Liver (tissue), 8 donors: ENCODE measurements at regions not wholly inside any gene's neighbourhood (a gene's known extent, or its start where the extent isn't known, plus 50 kb on each side); places are given as distances from the start of the nearest gene placed in this dataset.

ENCODE experiments used
- DNase-seq: peaks from one replicate; pipeline ENCODE4 v3.0.0-alpha.2; 2017; ENCODE audit warnings: low spot score
- H3K27ac ChIP-seq, 2 donors: one replicate each; pipeline ENCODE4 v1.7.0; 2013; ENCODE audit warnings: inconsistent platforms in 2 of 2, low read length in 2 of 2, control low read depth in 1 of 2, low read depth in 1 of 2, mild to moderate bottlenecking in 1 of 2
- H3K27me3 ChIP-seq, 4 donors: one replicate each; pipeline versions ENCODE4 v1.6.1 to v1.7.0; 2013; ENCODE audit warnings: low read length in 3 of 4, inconsistent platforms in 1 of 4, mild to moderate bottlenecking in 1 of 4, moderate library complexity in 1 of 4; ENCODE audit not compliant: control insufficient read depth in 4 of 4, insufficient read depth in 4 of 4
- H3K36me3 ChIP-seq, 4 donors: one replicate each; pipeline versions ENCODE4 v1.6.1 to v1.7.0; 2013; ENCODE audit warnings: low read length in 3 of 4, mild to moderate bottlenecking in 3 of 4, low read depth in 1 of 4, moderate library complexity in 1 of 4; ENCODE audit not compliant: control insufficient read depth in 4 of 4, insufficient read depth in 3 of 4
- H3K4me1 ChIP-seq, 4 donors: one replicate each; pipeline versions ENCODE4 v1.6.1 to v1.7.0; 2013; ENCODE audit warnings: low read length in 3 of 4, mild to moderate bottlenecking in 3 of 4, moderate library complexity in 1 of 4; ENCODE audit not compliant: control insufficient read depth in 4 of 4, insufficient read depth in 4 of 4
- H3K4me3 ChIP-seq, 3 donors: one replicate each; pipeline versions ENCODE4 v1.6.1 to v1.7.0; 2013; ENCODE audit warnings: low read length in 3 of 3, control low read depth in 1 of 3, low read depth in 1 of 3, mild to moderate bottlenecking in 1 of 3
- H3K9ac ChIP-seq, 2 donors: one replicate each; pipeline ENCODE4 v1.7.0; 2013; ENCODE audit warnings: low read length in 2 of 2, mild to moderate bottlenecking in 2 of 2, moderate library complexity in 2 of 2, control low read depth in 1 of 2, low read depth in 1 of 2
- H3K9me3 ChIP-seq, 4 donors: one replicate each; pipeline versions ENCODE4 v1.6.1 to v1.7.0; 2013; ENCODE audit warnings: low read length in 3 of 4; ENCODE audit not compliant: control insufficient read depth in 4 of 4
- EGR1 ChIP-seq, 2 donors: IDR thresholded peaks; 2 replicates each; pipeline ENCODE4 v1.6.1; 2016 to 2018; ENCODE audit warnings: antibody characterized with exemption in 2 of 2, low read depth in 2 of 2
- FOXA1 ChIP-seq: IDR thresholded peaks from 2 replicates; pipeline ENCODE4 v1.6.1; 2016; ENCODE audit warnings: antibody characterized with exemption
- FOXA2 ChIP-seq: IDR thresholded peaks from 2 replicates; pipeline ENCODE4 v1.6.1; 2016; ENCODE audit warnings: antibody characterized with exemption
- GABPA ChIP-seq, 2 donors: IDR thresholded peaks in 1 of 2; conservative IDR thresholded peaks in 1 of 2; 2 replicates each; pipeline ENCODE4 v1.6.1; 2016; ENCODE audit warnings: antibody characterized with exemption in 2 of 2, mild to moderate bottlenecking in 1 of 2, moderate library complexity in 1 of 2
- HNF4A ChIP-seq, 2 donors: conservative IDR thresholded peaks; 2 replicates each; pipeline ENCODE4 v1.6.1; 2016; ENCODE audit warnings: antibody characterized with exemption in 2 of 2, mild to moderate bottlenecking in 2 of 2
- HNF4G ChIP-seq: IDR thresholded peaks from 2 replicates; pipeline ENCODE4 v1.6.1; 2016; ENCODE audit warnings: antibody characterized with exemption
- JUND ChIP-seq, 2 donors: IDR thresholded peaks; 2 replicates each; pipeline ENCODE4 v1.6.1; 2016; ENCODE audit warnings: antibody characterized with exemption in 2 of 2
- NR2F2 ChIP-seq: IDR thresholded peaks from 2 replicates; pipeline ENCODE4 v1.6.1; 2016; ENCODE audit warnings: antibody characterized with exemption
- RAD21 ChIP-seq, 2 donors: IDR thresholded peaks; 2 replicates each; pipeline ENCODE4 v1.6.1; 2016; ENCODE audit warnings: antibody characterized with exemption in 2 of 2, mild to moderate bottlenecking in 2 of 2
- RXRA ChIP-seq, 2 donors: IDR thresholded peaks; 2 replicates each; pipeline ENCODE4 v1.6.1; 2017 to 2018; ENCODE audit warnings: antibody characterized with exemption in 2 of 2, mild to moderate bottlenecking in 1 of 2
- SP1 ChIP-seq: IDR thresholded peaks from 2 replicates; pipeline ENCODE4 v1.6.1; 2018; ENCODE audit warnings: antibody characterized with exemption, mild to moderate bottlenecking
- TAF1 ChIP-seq: conservative IDR thresholded peaks from 2 replicates; pipeline ENCODE4 v1.6.1; 2016; ENCODE audit warnings: antibody characterized with exemption, mild to moderate bottlenecking
- YY1 ChIP-seq: IDR thresholded peaks from 2 replicates; pipeline ENCODE4 v1.6.1; 2016; ENCODE audit warnings: antibody characterized with exemption, mild to moderate bottlenecking
- WGBS: extraction: QIAGEN DNeasy Blood & Tissue Kit; methylation state at CpG from one replicate; pipeline ENCODE4 v1.1.7; 2013; 5-methylcytosine and 5-hydroxymethylcytosine counted together
- TF ChIP-seq, protein P1 (sequence below): IDR thresholded peaks from 2 replicates; pipeline ENCODE4 v1.6.1; 2016; ENCODE audit warnings: antibody characterized with exemption
- TF ChIP-seq, protein P2 (sequence below): fragments of 150-350 bp; IDR thresholded peaks from 2 replicates; pipeline ENCODE4 v1.5.1; 2017; ENCODE audit warnings: improper control_type of control experiment, low read depth, low read length; ENCODE audit not compliant: missing input control
- TF ChIP-seq, protein P3 (sequence below): IDR thresholded peaks from 2 replicates; pipeline ENCODE4 v1.6.1; 2016; ENCODE audit warnings: antibody characterized with exemption, mild to moderate bottlenecking
- TF ChIP-seq, protein P4 (sequence below): IDR thresholded peaks from 2 replicates; pipeline ENCODE4 v1.6.1; 2016; ENCODE audit warnings: antibody characterized with exemption
- TF ChIP-seq, protein P5 (sequence below): IDR thresholded peaks from 2 replicates; pipeline ENCODE4 v1.6.1; 2016; ENCODE audit warnings: antibody characterized with exemption
- donor health status: healthy.
- donor health status: healthy.
- donor health status: healthy.
- donor health status: healthy.
- donor health status: healthy.

DNA sequence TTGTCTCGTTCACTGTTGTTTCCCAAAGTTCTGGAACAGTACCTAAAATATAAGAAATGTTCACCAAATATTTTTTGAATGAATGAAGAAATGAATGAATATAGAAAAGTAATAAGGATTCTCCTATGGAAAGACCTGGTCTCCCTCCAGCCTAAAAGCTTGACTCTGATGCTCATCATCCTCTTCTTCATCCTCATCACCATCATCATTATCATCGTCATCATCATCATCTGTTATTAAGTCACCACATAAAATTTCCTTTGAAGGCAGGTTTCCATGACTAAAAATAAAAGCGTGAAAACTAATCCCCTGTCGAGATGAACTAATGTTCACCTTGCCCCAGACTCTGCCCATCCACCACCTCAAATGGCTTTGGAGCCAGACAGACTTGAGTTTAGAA is 181.4 kb upstream of the PRNP start:
- TF ChIP-seq, protein P1, sequence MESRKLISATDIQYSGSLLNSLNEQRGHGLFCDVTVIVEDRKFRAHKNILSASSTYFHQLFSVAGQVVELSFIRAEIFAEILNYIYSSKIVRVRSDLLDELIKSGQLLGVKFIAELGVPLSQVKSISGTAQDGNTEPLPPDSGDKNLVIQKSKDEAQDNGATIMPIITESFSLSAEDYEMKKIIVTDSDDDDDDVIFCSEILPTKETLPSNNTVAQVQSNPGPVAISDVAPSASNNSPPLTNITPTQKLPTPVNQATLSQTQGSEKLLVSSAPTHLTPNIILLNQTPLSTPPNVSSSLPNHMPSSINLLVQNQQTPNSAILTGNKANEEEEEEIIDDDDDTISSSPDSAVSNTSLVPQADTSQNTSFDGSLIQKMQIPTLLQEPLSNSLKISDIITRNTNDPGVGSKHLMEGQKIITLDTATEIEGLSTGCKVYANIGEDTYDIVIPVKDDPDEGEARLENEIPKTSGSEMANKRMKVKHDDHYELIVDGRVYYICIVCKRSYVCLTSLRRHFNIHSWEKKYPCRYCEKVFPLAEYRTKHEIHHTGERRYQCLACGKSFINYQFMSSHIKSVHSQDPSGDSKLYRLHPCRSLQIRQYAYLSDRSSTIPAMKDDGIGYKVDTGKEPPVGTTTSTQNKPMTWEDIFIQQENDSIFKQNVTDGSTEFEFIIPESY: no peak
- TF ChIP-seq FOXA1: no peak
- no peak for TF ChIP-seq YY1
- TF ChIP-seq NR2F2: no peak
- no peak for TF ChIP-seq HNF4G
- TF ChIP-seq FOXA2: no peak
- no peak for TF ChIP-seq RAD21 (IDR thresholded peaks at IDR 0.05)
- TF ChIP-seq, protein P2, sequence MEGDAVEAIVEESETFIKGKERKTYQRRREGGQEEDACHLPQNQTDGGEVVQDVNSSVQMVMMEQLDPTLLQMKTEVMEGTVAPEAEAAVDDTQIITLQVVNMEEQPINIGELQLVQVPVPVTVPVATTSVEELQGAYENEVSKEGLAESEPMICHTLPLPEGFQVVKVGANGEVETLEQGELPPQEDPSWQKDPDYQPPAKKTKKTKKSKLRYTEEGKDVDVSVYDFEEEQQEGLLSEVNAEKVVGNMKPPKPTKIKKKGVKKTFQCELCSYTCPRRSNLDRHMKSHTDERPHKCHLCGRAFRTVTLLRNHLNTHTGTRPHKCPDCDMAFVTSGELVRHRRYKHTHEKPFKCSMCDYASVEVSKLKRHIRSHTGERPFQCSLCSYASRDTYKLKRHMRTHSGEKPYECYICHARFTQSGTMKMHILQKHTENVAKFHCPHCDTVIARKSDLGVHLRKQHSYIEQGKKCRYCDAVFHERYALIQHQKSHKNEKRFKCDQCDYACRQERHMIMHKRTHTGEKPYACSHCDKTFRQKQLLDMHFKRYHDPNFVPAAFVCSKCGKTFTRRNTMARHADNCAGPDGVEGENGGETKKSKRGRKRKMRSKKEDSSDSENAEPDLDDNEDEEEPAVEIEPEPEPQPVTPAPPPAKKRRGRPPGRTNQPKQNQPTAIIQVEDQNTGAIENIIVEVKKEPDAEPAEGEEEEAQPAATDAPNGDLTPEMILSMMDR: no peak
- TF ChIP-seq GABPA (IDR thresholded peaks at IDR 0.05 in 1 of 2, conservative IDR thresholded peaks at IDR 0.05 in 1 of 2): no peak
- no peak for TF ChIP-seq RXRA (IDR thresholded peaks at IDR 0.05)
- no peak for TF ChIP-seq SP1
- 76% methylated on average over 4 of the region's 4 CpGs for WGBS
- Histone ChIP-seq H3K9ac (no peak overlapping the region), H3K27ac (no peak overlapping the region), H3K36me3 (no peaks in the 10 kb centered on the region), H3K27me3 (no peaks in the 10 kb centered on the region), H3K9me3 (no peaks in the 10 kb centered on the region), H3K4me1 (no peaks in the 10 kb centered on the region), H3K4me3 (no peak overlapping the region)
- DNase-seq: no peak

DNA sequence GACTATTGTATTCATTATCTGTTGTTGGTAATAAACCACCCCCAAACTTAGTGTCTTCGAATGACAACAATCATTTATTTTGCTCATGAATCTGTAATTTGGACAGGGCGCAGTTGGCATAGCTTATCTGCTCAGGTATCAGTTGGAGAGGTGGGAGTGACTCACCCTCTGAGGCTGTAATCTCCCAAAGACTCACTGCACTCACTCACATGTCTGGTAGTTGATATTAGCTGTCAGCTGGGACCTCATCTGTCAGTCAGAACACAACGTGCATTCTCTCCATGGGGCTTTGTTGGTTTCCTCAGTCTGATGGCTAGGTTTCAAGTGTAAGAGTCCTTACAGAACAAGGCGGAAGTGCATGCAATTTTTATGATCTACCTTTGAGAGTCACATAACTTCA is 183.5 kb upstream of the PRNP start:
- 40% methylated on average over 4 of the region's 4 CpGs for WGBS
- TF ChIP-seq, protein P2: no peak
- TF ChIP-seq EGR1 (IDR thresholded peaks at IDR 0.05; ENCODE audit: low read depth in 2 of 2) (no peak), HNF4G (no peak), RXRA (IDR thresholded peaks at IDR 0.05) (no peak), NR2F2 (no peak), TAF1 (no peak), FOXA2 (no peak), SP1 (no peak), FOXA1 (no peak), HNF4A (conservative IDR thresholded peaks at IDR 0.05) (no peak), RAD21 (IDR thresholded peaks at IDR 0.05) (no peak), YY1 (no peak), JUND (IDR thresholded peaks at IDR 0.05) (no peak), GABPA (IDR thresholded peaks at IDR 0.05 in 1 of 2, conservative IDR thresholded peaks at IDR 0.05 in 1 of 2) (no peak)
- TF ChIP-seq, protein P3, sequence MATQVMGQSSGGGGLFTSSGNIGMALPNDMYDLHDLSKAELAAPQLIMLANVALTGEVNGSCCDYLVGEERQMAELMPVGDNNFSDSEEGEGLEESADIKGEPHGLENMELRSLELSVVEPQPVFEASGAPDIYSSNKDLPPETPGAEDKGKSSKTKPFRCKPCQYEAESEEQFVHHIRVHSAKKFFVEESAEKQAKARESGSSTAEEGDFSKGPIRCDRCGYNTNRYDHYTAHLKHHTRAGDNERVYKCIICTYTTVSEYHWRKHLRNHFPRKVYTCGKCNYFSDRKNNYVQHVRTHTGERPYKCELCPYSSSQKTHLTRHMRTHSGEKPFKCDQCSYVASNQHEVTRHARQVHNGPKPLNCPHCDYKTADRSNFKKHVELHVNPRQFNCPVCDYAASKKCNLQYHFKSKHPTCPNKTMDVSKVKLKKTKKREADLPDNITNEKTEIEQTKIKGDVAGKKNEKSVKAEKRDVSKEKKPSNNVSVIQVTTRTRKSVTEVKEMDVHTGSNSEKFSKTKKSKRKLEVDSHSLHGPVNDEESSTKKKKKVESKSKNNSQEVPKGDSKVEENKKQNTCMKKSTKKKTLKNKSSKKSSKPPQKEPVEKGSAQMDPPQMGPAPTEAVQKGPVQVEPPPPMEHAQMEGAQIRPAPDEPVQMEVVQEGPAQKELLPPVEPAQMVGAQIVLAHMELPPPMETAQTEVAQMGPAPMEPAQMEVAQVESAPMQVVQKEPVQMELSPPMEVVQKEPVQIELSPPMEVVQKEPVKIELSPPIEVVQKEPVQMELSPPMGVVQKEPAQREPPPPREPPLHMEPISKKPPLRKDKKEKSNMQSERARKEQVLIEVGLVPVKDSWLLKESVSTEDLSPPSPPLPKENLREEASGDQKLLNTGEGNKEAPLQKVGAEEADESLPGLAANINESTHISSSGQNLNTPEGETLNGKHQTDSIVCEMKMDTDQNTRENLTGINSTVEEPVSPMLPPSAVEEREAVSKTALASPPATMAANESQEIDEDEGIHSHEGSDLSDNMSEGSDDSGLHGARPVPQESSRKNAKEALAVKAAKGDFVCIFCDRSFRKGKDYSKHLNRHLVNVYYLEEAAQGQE: no peak
- TF ChIP-seq, protein P4, sequence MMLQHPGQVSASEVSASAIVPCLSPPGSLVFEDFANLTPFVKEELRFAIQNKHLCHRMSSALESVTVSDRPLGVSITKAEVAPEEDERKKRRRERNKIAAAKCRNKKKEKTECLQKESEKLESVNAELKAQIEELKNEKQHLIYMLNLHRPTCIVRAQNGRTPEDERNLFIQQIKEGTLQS: no peak
- TF ChIP-seq, protein P1: no peak
- TF ChIP-seq, protein P5, sequence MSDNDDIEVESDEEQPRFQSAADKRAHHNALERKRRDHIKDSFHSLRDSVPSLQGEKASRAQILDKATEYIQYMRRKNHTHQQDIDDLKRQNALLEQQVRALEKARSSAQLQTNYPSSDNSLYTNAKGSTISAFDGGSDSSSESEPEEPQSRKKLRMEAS: no peak
- no peak overlapping the region for H3K27ac ChIP-seq

More for the DNA sequence above, 183.5 kb upstream of the PRNP start:
- Histone ChIP-seq H3K36me3 (no peaks in the 10 kb centered on the region), H3K9me3 (no peaks in the 10 kb centered on the region), H3K4me3 (no peak overlapping the region), H3K27me3 (no peaks in the 10 kb centered on the region), H3K9ac (no peak overlapping the region), H3K4me1 (no peaks in the 10 kb centered on the region)
- DNase-seq: no peak
